Progenitor cell of endocrine pancreas (in vitro differentiated cells): ENCODE measurements at regions not wholly inside any gene's neighbourhood (a gene's known extent, or its start where the extent isn't known, plus 50 kb on each side); places are given as distances from the start of the nearest gene placed in this dataset.

Source experiments
- DNase-seq: peaks from one replicate; pipeline ENCODE4 v3.0.0; 2021; ENCODE audit warnings: low spot score; ENCODE audit not compliant: unreplicated experiment
- H3K27ac Mint-ChIP-seq: 2 replicates; pipeline ENCODE4 v1.8.0; 2021; ENCODE audit warnings: mild to moderate bottlenecking, moderate library complexity, mixed read lengths
- H3K27me3 Mint-ChIP-seq: 2 replicates; pipeline ENCODE4 v1.8.0; 2021; ENCODE audit warnings: mixed read lengths
- H3K36me3 Mint-ChIP-seq: 2 replicates; pipeline ENCODE4 v1.8.0; 2022; ENCODE audit warnings: mixed read lengths; ENCODE audit not compliant: insufficient read depth
- H3K4me1 Mint-ChIP-seq: 2 replicates; pipeline ENCODE4 v1.8.0; 2021; ENCODE audit warnings: low read depth, mixed read lengths
- H3K4me3 Mint-ChIP-seq: 2 replicates; pipeline ENCODE4 v1.8.0; 2021; ENCODE audit warnings: low read depth, mild to moderate bottlenecking, moderate library complexity, mixed read lengths
- H3K9me3 Mint-ChIP-seq: 2 replicates; pipeline ENCODE4 v1.8.0; 2021; ENCODE audit warnings: low read depth, mixed read lengths
- TF ChIP-seq, protein P1 (sequence below): fragments of 200-600 bp; sonication (generic); IDR thresholded peaks from one replicate; pipeline ENCODE4 v1.5.0; 2021; ENCODE audit warnings: antibody characterized with exemption, mild to moderate bottlenecking; ENCODE audit not compliant: unreplicated experiment

DNA sequence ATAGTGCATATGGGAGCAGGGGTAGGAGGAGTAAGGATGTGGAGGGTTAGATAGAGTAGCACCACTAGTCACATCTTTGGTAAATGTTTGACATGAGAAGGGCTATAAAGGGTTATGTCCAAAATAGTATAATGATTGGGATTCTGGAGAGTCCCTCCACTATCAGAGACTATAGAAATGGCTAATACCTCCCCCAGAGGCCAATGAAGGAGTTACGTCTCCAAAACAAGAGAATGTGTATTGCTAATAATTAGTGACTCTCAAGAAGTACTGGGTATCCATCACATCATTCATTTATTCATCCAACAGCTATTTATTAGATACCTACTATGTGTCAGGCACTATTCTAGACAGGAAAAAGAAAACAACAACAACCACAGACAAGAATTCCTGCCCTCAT lies 203.7 kb upstream of the UMPS start:
- Mint-ChIP-seq H3K27me3 (no peaks in the 10 kb centered on the region), H3K4me1 (peaks cover 7% of the 10 kb centered on the region), H3K4me3 (no peak overlapping the region), H3K27ac (no peak overlapping the region), H3K9me3 (peaks cover 6% of the 10 kb centered on the region), H3K36me3 (peaks cover 4% of the 10 kb centered on the region)
- TF ChIP-seq, protein P1, sequence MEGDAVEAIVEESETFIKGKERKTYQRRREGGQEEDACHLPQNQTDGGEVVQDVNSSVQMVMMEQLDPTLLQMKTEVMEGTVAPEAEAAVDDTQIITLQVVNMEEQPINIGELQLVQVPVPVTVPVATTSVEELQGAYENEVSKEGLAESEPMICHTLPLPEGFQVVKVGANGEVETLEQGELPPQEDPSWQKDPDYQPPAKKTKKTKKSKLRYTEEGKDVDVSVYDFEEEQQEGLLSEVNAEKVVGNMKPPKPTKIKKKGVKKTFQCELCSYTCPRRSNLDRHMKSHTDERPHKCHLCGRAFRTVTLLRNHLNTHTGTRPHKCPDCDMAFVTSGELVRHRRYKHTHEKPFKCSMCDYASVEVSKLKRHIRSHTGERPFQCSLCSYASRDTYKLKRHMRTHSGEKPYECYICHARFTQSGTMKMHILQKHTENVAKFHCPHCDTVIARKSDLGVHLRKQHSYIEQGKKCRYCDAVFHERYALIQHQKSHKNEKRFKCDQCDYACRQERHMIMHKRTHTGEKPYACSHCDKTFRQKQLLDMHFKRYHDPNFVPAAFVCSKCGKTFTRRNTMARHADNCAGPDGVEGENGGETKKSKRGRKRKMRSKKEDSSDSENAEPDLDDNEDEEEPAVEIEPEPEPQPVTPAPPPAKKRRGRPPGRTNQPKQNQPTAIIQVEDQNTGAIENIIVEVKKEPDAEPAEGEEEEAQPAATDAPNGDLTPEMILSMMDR = peak; percentile 19
- no peak for DNase-seq

DNA sequence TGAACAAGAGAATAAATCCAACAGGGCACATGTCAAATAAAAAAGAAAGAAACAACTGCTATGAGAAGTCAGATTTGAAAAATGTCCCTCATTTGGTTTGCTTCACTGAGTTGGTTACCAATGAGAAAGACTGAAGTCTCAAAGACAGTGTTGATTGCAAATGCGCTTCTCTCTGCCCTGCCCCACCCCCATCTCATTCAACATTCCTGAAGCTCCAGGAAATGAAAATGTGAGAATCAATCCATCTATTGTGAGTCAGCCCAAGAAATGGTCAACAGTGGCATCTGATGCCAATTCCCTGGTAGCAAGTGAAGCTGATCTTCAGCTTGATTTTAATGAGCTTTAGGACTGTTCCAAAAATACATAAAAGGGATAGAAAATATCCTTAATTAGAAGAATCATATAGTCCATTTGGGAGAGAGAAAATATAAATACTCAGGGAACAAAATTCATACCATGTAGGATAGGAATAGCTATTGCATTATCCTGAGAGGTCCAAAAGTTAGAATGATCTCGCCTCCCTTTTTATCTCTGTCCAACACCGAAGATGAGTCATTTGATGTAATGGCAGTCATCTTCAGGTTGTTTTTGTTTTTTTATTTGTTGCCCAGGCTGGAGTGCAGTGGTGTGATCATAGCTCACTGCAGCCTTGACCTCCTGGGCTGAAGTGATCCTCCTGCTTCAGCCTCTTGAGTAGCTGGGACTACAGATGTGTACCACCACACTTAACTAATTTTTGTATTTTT lies 200.3 kb upstream of the UMPS start:
- Mint-ChIP-seq H3K9me3 (peaks cover 5% of the 10 kb centered on the region), H3K36me3 (peaks cover 5% of the 10 kb centered on the region), H3K27me3 (no peaks in the 10 kb centered on the region), H3K4me1 (peaks cover 7% of the 10 kb centered on the region), H3K4me3 (no peak overlapping the region), H3K27ac (peak overlapping the region; percentile 36)
- no peak for DNase-seq
- TF ChIP-seq, protein P1 = no peak

- Mint-ChIP-seq H3K4me1 (peaks cover 7% of the 10 kb centered on the region), H3K27ac (no peak overlapping the region), H3K4me3 (no peak overlapping the region), H3K9me3 (no peaks in the 10 kb centered on the region), H3K27me3 (no peaks in the 10 kb centered on the region), H3K36me3 (peaks cover 2% of the 10 kb centered on the region)
- TF ChIP-seq, protein P1 = no peak
- no peak for DNase-seq
Measured at GRCh38 chr3:124530916-124531315, 199.3 kb upstream of the UMPS start.

DNA sequence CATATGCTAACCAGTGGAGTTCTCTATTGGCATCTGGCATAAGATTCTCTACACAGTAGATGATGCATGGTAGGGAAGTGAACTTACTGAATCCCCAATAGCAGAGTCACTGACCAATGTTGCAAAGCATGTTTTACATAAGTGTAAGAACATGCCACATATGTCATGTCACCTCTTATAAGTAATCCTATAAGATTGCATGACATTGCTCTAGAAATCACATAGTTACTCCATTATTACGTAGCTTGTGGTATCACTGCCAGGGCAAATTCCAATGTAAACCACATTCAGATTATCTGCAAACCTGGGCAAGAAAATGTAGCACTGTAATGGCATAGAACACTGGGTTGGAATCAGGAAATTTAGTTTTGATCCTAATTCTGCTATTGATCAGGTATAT lies 198.2 kb upstream of the UMPS start:
- Mint-ChIP-seq H3K27me3 (no peaks in the 10 kb centered on the region), H3K4me1 (peaks cover 7% of the 10 kb centered on the region), H3K36me3 (peaks cover 2% of the 10 kb centered on the region), H3K27ac (no peak overlapping the region), H3K9me3 (no peaks in the 10 kb centered on the region), H3K4me3 (no peak overlapping the region)
- DNase-seq = no peak
- TF ChIP-seq, protein P1 = no peak

DNA sequence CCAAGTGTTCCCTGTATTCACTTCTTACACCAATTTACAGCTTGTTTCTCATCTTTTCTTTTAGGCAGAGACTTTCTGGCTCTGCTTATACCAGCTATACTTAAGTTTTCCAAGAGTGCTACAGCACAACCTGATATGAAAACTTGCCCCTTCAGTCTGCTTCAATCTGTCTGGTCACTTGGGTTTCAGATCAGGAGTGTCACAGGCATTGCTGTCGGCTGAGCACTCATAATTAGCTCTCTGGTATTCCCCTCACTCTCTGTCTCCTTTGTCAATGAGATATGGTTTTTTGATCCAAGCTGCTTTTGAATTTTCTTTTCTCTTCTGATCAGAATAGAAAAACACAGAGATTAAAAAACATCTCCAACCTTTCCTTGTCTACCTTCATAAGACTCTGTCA lies 194.9 kb upstream of the UMPS start:
- Mint-ChIP-seq H3K36me3 (peaks cover 2% of the 10 kb centered on the region), H3K27me3 (no peaks in the 10 kb centered on the region), H3K27ac (no peak overlapping the region), H3K4me3 (no peak overlapping the region), H3K9me3 (no peaks in the 10 kb centered on the region), H3K4me1 (no peaks in the 10 kb centered on the region)
- DNase-seq = no peak
- TF ChIP-seq, protein P1 = no peak
